ENCODE measurements at regions not wholly inside any gene's neighbourhood (a gene's known extent, or its start where the extent isn't known, plus 50 kb on each side); places are given as distances from the start of the nearest gene placed in this dataset.
A peak's percentile ranks its signal among the peaks of the same experiment; 100 is the strongest.
"Not testable (repeated sequence)": the region's sequence is repeated elsewhere in the genome, so short reads cannot be mapped to it uniquely, and the experiment has no call there.

GRCh38 chr2:136319237-136319636 is 201.3 kb upstream of the CXCR4 start:
- DNase-seq = peak; percentile 30

GRCh38 chr2:136314240-136314639 is 196.3 kb upstream of the CXCR4 start:
- DNase-seq = no peak

- DNase-seq = not testable (repeated sequence)
Observed at GRCh38 chr2:136312568-136312967, 194.6 kb upstream of the CXCR4 start.

GRCh38 chr2:136310797-136311603 is 193.1 kb upstream of the CXCR4 start:
- peak; percentile 43 for DNase-seq

GRCh38 chr2:136310005-136310495 is 192.1 kb upstream of the CXCR4 start:
- peak; percentile 32 for DNase-seq

GRCh38 chr2:136308611-136309010 is 190.7 kb upstream of the CXCR4 start:
- DNase-seq = no peak

- no peak for DNase-seq
Observed at GRCh38 chr2:136306836-136307235, 188.9 kb upstream of the CXCR4 start.

GRCh38 chr2:136305517-136306192 is 187.7 kb upstream of the CXCR4 start:
- DNase-seq = peak; percentile 72

- no peak for DNase-seq
Observed at GRCh38 chr2:136301006-136301405, 183.1 kb upstream of the CXCR4 start.

- no peak for DNase-seq
Observed at GRCh38 chr2:136298631-136299030, 180.7 kb upstream of the CXCR4 start.

- no peak for DNase-seq
Observed at GRCh38 chr2:136297994-136298393, 180.0 kb upstream of the CXCR4 start.

GRCh38 chr2:136297312-136297711 is 179.4 kb upstream of the CXCR4 start:
- no peak for DNase-seq

GRCh38 chr2:136295168-136295567 is 177.2 kb upstream of the CXCR4 start:
- no peak for DNase-seq

GRCh38 chr2:136291871-136292270 is 173.9 kb upstream of the CXCR4 start:
- DNase-seq = no peak

- no peak for DNase-seq
Observed at GRCh38 chr2:136290326-136290725, 172.4 kb upstream of the CXCR4 start.

GRCh38 chr2:136288249-136288648 is 170.3 kb upstream of the CXCR4 start:
- no peak for DNase-seq

GRCh38 chr2:136286423-136286822 is 168.5 kb upstream of the CXCR4 start:
- no peak for DNase-seq

GRCh38 chr2:136284226-136285119 is 166.5 kb upstream of the CXCR4 start:
- no peak for DNase-seq

GRCh38 chr2:136282251-136282650 is 164.3 kb upstream of the CXCR4 start:
- DNase-seq = no peak

- DNase-seq = peak; percentile 37
Observed at GRCh38 chr2:136281281-136282114, 163.5 kb upstream of the CXCR4 start.

- DNase-seq = not testable (repeated sequence)
Observed at GRCh38 chr2:136266346-136266745, 148.4 kb upstream of the CXCR4 start.

- DNase-seq = no peak
Observed at GRCh38 chr2:136259551-136259950, 141.6 kb upstream of the CXCR4 start.

Measured in stimulated activated CD4-positive, alpha-beta T cell treated with anti-CD3 and anti-CD28 coated beads, Interleukin-4, amount 100 ng/mL, for 24 hours (primary cell).